Ureter (tissue), 1 donor: ENCODE measurements at regions not wholly inside any gene's neighbourhood (a gene's known extent, or its start where the extent isn't known, plus 50 kb on each side); places are given as distances from the start of the nearest gene placed in this dataset.
"Not testable (repeated sequence)": the region's sequence is repeated elsewhere in the genome, so short reads cannot be mapped to it uniquely, and the experiment has no call there.

ENCODE experiments used
- DNase-seq: peaks from one replicate; pipeline ENCODE4 v3.0.0-alpha.2; 2020; ENCODE audit warnings: low spot score
- donor health status: DM: yes; HTN: yes; CAD: no.

DNA sequence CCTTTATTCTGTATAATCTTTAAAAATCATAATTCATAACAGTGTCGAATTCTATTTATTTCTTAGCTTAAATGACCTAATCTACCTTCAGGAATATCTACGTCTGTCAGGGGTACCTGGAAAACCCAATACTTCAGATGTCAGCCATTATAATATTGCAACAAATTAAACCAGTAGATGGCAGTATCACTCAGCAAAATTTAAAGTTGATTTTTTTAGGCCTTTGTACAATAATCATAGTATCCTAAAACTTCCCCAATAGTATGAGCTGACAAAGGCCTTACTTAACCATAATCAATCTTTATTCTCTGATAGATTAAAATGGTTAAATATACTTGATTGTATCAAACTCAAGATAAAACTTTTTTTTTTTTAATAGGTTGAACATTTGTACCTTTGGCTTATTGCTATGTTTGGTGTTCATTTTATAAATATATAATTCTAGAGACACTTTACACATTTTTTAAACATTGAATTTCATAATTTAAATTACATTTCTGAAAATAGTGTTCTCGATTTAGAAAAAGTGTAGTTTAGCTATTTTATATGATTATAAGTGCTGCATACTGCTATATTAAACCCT lies 830.2 kb upstream of the SPRY2 start:
- DNase-seq: no peak

DNA sequence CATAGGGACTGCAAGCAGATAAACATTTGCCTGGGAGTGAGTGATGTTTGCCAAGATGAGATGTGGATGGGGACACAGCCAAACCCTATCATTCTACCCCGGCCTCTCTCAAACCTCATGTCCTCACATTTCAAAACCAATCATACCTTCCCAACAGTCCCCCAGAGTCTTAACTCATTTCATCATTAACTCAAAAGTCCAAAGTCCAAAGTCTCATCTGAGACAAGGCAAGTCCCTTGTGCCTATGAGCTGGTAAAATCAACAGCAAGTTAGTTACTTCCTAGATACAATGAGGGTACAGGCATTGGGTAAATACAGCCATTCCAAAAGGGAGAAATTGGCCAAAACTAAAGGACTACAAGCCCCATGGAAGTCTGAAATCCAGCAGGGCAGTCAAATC lies 822.9 kb upstream of the SPRY2 start:
- DNase-seq: not testable (repeated sequence)

DNA sequence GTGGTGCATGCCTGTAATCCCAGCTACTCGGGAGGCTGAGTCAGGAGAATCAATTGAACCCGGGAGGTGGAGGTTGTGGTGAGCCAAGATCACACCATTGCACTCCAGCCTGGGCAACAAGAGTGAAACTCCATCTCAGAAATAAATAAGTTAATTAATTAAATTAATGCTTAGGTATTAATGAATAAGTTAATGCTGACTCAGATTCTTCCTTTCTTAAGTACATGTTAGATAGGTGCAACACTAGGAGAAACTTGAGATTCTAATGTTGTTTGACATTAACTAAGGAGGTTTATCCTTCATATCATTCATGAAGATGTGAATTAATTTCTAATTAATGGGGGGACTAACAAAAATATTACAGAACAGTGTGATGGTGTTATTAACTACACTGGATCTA lies 812.6 kb upstream of the SPRY2 start:
- no peak for DNase-seq

DNA sequence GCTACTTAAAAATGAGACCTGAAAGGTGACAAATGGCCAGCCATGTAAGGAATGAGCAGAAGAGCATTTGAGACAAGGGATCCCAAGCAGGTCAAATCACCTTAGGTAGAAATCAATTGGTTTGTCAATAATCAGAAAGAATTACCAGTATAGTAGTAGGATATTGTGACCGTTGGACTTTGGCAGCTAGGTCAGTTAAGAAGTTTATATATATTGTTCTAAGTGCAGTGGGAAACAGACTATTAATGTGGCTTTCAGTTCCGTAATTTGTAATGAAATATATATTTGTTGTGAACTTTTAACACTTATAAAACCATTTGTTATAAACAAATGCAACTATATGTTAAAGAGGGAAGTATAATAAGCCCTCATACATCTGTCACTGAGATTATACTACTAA lies 807.9 kb upstream of the SPRY2 start:
- DNase-seq: no peak

DNA sequence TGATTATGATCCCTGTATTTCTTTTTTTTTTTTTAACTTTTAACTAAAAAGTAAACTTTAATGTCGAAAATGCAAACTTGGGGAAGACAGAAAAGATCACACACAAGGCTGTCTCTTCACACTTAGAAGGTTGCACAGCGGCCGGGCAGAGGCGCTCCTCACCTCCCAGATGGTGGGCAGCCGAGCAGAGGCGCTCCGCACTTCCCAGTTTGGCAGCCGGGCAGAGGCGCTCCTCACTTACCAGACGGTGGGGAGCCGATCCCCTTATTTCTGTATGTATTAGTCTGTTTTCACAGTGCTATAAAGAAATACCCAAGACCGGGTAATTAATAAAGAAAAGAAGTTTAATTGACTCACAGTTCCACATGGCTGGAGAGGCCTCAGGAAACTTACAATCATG lies 805.6 kb upstream of the SPRY2 start:
- DNase-seq: not testable (repeated sequence)

DNA sequence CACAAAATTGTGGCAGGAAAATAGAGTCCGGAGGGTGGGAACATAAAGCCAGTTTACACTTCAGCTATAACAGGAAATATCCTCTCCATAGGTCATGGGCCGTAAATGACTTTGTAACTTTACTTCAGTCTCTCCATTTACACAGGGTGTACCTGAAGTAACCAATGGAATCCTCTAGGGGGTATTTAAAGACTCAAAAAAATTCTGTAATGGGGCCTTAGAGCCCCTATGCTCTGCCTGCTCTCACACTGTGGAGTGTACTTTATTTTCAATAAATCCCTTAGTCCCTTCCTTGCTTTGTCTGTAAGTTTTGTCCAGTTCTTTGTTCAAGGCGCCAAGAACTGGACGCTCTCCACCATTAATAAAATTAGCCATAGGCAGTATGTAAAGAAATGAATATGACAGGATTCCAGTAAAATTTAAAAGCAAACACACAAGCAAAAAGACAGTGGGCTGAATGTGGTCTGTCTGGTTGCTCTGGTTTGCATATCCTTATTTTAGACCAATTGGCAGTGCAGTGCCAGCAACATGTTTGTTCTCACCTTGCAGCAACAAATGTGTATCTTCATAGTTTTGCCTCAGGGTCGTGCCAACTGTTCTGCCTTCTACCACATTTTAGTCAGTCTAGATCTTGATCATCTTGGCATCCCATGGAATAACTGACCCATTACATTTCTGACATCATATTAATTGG lies 801.5 kb upstream of the SPRY2 start:
- DNase-seq: no peak

DNA sequence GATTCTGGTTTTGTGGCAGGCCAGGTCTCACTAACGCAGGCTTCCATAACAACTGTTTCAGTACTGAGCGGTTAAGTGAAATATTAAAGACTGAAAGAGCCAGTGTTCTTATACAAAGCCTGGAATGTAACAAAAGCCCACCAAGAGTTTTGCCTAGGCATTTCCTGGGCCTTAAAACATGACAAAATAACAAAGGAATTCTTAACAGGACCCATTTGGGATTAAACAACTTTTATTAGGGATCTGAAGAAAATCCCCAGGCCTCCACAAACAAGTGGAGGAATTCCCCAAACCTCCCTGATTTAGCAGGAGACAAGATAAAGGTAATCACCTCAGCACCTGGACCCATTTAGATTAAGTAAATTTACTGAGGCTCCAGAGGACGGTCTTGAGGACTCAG lies 799.7 kb upstream of the SPRY2 start:
- DNase-seq: no peak

DNA sequence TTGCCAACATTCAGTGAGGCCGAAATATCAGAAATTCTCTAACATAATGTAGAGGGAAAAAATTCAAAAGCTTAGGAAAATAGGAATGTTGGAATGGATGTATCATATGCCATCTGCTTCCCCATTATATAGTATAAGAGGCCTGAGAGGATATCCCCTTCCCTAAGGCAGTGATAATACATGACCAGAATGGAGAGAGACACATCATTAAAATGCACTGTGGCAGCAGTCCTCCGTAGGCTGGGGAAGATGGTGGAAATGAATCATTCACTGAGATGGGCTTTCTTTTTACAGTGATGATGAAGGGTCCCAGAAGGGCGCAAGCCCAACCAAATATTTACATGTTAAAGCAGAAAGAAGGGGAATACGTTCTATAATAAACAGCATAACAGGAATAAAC lies 799.1 kb upstream of the SPRY2 start:
- DNase-seq: no peak

DNA sequence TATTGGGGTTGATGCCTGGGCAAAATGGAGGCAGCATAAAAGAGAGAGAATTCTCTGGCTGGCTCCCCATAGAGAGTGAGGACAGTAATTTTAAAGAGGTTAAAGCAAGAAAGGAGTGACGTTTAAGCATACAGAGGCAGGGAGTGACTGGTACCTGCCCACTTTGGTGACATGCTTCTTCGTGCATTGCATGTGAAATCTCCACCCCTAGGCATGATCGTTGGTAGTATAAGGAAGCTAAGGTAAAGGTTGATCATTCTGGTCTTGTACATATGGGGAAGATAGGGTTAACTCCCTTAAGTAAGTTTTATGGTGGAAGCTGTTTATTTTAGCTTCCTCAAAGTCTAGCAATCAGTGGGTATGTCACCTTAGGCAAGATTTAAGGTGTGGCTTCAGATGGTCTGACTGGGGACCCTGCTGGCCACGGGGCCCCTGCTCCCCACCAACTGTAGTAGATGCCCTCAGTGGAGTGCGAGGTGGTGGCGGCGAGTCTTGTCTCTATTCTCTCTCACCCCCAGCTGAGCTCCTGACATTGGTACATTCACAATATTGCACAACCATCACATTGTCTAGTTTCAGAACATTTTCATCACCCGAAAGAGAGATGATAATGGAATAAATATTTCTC lies 797.5 kb upstream of the SPRY2 start:
- DNase-seq: no peak

DNA sequence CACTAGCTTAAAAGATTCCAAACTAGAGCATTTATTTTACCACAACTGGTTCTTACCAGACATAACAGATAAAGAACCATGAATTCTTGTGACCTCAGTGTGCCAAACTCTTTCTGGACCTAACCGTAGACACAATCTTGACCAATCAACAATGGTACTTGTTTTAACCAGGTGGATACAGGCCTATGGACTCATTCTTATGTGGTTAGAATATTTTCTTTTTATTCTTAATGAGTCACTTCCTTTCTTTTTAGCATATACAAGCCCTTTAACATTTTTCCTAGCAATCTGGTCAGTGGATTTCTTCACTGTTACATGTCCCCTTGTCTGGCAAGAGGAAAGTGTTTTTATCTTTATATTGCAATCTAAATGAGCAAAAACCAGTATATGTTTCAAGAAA lies 792.1 kb upstream of the SPRY2 start:
- DNase-seq: no peak

DNA sequence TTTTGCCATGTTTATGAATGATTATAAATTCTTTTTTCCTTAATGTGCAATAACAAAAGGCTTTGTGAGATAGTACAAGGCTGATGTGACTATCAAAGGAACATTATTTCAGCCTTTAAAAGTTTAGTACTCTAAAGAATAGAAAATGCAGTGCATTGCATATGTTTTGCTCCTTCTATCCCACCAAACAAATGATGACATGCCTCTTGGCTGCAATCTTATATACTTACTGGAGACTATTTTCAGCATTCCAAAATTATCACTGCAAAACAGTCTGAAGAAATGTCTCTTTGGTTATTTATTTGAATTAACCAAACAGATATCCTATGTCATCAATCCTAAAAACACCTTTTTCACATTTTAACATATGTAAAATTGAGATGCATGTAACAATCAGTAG lies 776.5 kb upstream of the SPRY2 start:
- no peak for DNase-seq

DNA sequence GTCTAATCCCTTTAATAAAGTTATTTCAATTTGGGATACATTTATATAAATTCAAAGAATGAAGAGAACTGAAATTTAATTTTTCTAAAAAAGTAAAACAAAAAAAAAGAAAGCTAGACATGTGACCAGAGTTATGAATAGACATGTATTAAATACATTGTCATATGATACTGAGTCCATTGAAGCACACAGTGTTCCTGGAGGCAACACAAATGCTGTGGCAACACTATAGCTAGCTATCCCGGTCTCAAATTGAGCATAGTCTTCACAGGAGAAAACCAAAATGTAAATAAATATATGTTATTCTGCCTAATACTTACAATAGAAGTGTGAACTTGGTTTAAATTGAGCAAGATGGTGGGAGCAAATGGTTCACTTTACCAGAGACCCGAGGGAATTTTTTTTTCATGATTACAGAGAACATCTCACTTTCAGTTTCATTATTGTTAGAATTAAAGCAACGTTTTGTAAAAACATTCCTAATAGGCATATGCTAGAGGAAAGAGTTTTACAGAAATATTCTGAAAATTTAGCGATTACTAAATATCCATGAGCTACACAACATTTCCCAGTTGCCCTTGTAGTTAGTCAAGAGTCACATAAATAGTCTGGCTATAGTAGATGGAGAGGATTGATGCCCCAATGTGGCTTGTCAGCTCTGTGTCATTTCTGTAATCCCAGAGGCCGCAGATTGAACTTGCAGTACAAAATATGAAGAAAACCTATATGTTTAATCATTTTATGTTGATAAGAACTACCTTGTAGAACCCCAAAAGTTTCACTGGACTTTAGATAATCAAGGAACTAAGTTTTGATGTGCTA lies 775.7 kb upstream of the SPRY2 start:
- no peak for DNase-seq

DNA sequence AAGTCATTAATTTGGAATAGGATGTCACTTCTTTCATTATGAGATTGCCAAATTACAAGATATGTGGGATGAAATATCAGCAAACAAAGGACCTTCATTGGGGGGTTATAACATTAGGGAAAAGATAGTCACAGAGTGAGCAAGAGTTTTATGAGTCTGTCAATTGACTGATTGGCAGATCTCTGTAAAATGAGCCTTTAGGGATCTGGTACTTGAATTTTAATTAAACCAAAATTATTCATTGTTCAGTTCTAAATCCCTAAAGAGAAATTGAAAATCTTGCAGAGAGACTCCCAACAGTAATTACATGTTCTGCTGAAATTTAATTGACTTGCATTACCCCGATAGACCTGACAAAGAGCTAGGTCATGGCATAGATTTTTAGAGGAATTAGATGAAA lies 768.1 kb upstream of the SPRY2 start:
- DNase-seq: no peak

DNA sequence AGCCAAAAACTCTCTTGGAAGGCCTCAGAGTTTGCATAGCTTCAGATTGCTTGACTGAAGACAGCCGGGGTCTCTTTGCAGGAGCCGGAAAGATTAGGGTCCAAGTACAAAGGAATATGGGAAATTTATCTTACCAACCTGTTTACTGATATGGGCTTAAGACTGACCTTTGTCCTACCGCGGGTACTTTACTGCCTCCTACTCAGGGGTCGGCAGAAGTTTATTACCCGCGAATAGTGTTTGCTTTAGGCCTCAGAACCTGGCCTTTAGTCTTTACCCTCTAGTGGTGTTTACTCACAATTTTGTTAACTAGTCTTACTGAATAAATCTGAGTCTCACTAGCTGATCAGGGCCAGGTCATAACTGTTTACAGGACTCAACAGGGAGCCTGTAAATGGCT lies 765.4 kb upstream of the SPRY2 start:
- no peak for DNase-seq

DNA sequence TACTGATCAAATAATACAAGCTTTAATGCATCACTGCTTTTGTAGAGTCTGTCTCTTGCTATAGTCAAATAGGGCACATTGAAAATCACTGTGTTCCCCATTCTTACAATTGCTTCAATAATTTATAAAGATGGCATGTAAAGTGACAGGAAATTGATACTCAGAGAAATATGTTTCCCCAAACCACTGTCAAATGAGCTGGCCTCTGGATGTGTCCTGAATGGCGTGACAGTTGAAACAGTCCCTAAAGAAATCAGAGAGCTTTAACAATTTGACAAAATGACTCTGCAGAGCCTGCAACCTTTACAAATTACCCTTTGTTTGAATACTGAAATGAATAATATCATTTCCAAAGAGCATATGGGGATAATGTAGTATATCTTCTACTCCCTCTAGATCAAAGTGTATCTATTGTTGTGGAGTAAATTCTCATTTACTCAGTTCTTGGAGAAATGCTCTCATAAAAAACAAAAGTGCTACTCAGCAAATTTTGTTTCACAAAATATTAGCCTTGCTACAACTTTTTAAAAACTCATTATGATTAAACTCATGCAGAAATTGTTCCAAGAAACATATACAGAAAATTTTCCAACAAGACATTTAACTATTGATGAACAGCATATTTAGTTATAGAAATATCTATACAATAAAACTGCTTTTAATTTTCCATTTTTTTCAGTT lies 763.2 kb upstream of the SPRY2 start:
- DNase-seq: no peak

DNA sequence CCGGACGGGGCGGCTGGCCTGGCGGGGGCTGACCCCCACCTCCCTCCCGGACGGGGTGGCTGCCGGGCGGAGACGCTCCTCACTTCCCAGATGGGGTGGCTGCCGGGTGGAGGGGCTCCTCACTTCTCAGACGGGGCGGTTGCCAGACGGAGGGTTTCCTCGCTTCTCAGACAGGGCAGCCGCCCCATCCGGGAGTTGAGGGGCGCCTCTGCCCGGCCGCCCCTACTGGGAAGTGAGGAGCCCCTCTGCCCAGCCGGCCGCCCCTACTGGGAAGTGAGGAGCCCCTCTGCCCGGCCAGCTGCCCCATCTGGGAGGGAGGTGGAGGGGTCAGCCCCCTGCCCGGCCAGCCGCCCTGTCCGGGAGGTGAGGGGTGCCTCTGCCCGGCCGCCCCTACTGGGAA lies 761.1 kb upstream of the SPRY2 start:
- not testable (repeated sequence) for DNase-seq

DNA sequence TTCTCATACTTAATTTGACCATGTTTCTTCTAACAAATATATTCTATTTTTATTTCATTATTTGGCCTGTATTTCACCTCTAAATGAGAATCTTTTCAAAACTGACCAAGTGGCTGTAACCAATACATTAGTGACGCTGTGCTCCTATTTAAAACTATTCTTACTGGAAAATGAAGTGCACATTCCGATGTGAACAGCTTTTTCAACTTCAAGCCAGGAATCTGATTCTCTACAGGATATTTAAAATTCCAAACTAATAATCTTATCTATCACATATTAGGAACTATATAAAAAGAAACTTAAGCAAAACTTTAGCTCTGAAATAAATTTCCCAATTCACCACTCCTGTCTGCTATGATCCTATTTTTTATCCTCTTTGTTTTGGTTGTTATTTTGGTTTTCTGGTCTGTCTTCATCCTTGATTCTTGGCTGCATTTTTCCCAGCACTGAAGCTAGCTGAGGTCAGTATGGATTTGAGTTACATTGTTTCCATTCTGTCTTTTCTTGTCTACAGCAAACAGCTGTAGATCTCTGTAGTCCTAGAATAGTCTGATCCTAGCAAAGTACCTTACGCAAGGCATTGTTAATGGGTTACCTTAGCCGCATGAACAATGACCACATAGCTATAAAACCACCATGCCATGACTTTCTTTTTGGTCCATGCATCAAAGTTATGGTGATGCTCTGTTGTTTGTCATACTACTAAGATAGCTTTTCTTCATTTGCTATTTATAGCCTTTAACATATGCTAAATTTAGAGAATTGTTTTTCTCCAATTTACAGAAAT lies 748.6 kb upstream of the SPRY2 start:
- no peak for DNase-seq

DNA sequence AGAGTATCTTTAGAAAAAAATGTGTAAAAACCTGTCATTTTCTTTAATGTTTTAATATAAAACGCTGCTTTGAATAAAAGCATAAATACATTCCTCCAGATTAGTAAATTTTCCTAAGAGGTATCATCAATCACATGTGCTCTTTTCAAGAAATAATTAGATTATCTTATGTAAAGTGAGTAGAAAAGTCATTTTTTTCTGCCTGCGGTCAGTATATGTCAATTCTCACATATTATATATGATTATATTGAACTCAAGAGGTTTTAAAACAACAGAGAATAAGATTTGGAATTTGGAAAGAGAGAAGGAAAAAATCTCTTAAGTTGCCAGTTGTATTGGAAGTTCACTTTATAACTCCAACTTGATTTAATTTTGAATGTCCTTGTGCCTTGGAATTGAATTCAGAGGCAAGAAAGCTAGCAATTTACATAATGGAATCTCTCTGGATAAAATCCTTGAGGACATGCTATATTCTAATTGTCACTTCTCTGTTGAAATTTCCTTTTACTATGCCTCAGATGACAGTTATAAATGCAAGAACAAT lies 740.1 kb upstream of the SPRY2 start:
- no peak for DNase-seq

DNA sequence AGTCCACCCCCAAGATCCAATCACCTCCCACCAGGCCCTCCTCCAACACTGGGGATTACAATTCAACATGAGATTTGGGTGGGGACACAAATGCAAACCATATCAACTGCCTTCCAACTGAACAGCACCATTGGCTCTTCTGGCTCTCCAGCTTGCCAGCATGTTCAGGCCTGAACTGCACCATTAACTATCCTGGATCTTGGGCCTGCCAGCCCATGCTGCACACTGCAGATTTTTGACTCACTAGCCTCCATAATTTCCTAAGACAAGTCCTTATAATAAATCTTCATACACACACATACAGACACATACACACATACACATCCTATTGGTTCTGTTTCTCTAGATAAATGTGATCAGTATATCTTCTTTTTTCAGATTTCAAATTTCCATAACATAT lies 737.1 kb upstream of the SPRY2 start:
- no peak for DNase-seq

DNA sequence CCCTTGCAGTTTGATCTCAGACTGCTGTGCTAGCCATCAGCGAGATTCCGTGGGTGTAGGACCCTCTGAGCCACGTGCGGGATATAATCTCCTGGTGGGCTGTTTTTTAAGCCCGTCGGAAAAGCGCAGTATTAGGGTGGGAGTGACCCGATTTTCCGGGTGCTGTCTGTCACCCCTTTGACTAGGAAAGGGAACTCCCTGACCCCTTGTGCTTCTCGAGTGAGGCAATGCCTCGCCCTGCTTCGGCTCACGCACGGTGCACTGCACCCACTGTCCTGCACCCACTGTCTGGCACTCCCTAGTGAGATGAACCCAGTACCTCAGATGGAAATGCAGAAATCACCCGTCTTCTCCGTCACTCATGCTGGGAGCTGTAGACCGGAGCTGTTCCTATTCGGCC lies 728.9 kb upstream of the SPRY2 start:
- DNase-seq: not testable (repeated sequence)

DNA sequence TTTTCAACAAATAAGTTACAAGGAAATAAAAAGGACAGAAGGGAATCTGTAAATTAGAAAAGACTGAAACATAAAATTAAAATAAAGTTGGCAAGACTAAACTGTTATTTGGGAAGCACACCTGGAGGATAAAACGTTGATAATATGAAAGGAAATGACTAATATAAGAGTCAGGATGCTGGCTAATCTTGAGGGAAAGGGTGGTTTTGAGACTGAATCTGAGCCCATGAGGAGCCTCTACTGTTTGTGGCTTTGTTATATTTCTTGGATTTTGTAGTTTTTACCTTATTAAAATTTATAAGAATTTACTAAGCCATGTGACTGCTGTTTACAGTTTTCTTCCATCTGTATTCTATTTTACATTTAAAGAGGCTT lies 718.0 kb upstream of the SPRY2 start:
- DNase-seq: no peak
